Osteocyte (in vitro differentiated cells): ENCODE measurements at regions not wholly inside any gene's neighbourhood (a gene's known extent, or its start where the extent isn't known, plus 50 kb on each side); places are given as distances from the start of the nearest gene placed in this dataset.

ENCODE experiments used
- DNase-seq: peaks from one replicate; pipeline ENCODE4 v3.0.0; 2021; ENCODE audit warnings: mixed read lengths; ENCODE audit not compliant: unreplicated experiment; ENCODE audit errors: extremely low spot score
- H3K27ac Mint-ChIP-seq: one replicate; pipeline ENCODE4 v1.8.0; 2021; ENCODE audit warnings: mild to moderate bottlenecking, mixed read lengths; ENCODE audit not compliant: unreplicated experiment
- H3K27me3 Mint-ChIP-seq: one replicate; pipeline ENCODE4 v1.8.0; 2021; ENCODE audit warnings: mixed read lengths; ENCODE audit not compliant: unreplicated experiment
- H3K36me3 Mint-ChIP-seq: one replicate; pipeline ENCODE4 v1.8.0; 2021; ENCODE audit warnings: mixed read lengths; ENCODE audit not compliant: unreplicated experiment
- H3K4me1 Mint-ChIP-seq: one replicate; pipeline ENCODE4 v1.8.0; 2021; ENCODE audit warnings: mixed read lengths; ENCODE audit not compliant: unreplicated experiment
- H3K4me3 Mint-ChIP-seq: one replicate; pipeline ENCODE4 v1.8.0; 2021; ENCODE audit warnings: mild to moderate bottlenecking, moderate library complexity, mixed read lengths; ENCODE audit not compliant: unreplicated experiment
- H3K9me3 Mint-ChIP-seq: one replicate; pipeline ENCODE4 v1.8.0; 2021; ENCODE audit warnings: mixed read lengths; ENCODE audit not compliant: unreplicated experiment
- TF ChIP-seq, protein P1 (sequence below): fragments of 200-600 bp; sonication (generic); IDR thresholded peaks from 2 replicates; pipeline ENCODE4 v1.5.0; 2021; ENCODE audit warnings: antibody characterized with exemption, mild to moderate bottlenecking, moderate library complexity

DNA sequence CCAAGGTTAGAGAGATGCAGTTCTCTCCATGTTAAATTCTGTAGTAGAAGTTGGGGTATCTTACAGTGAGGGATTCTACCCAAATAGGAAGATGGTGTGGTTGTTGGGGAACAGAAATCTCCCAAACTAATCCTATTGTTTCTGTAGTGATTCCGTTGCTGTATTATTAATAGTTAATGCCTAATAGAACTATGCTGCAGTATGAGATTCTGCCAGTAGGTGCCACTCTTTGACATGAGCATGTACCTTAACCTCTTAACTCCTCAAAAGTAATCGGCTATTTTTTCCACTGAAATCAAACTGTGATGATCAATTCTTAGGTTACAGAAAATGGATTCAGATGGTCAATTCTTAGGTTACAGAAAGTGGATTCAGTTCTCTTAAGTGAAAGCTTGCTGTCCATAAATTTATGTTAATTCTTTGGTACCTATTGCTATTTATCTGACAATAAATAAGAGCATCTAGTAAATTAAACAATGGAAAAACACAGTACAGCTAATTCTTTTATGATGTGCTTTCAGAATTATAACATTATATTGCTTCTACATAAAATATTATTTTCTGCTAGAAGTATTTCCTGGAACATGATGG lies 97.9 kb upstream of the DLX2 start:
- H3K27ac Mint-ChIP-seq: no peak overlapping the region
- DNase-seq: no peak

DNA sequence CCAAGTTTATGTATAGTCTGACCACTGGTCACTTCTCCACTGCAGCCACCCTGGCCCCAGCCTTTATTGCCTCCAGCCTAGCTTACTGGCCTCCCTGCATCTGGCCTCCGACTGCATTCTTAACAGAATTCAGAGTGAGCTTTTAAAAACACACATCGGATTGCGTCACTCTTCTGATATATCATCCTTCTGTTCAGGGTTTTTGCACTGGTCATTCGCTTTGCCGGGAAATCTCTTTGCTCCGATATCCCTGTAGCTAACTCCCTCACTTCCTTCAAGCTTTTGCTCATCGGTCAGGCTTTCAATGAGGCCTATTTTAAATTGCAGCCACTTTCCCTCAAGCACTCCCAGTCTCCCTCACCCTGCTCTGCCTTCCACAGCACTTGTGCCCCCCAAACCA lies 101.6 kb upstream of the DLX2 start:
- Mint-ChIP-seq H3K4me1 (peaks cover 8% of the 10 kb centered on the region), H3K27me3 (no peaks in the 10 kb centered on the region), H3K36me3 (no peaks in the 10 kb centered on the region), H3K9me3 (no peaks in the 10 kb centered on the region), H3K27ac (no peak overlapping the region), H3K4me3 (no peak overlapping the region)
- TF ChIP-seq, protein P1, sequence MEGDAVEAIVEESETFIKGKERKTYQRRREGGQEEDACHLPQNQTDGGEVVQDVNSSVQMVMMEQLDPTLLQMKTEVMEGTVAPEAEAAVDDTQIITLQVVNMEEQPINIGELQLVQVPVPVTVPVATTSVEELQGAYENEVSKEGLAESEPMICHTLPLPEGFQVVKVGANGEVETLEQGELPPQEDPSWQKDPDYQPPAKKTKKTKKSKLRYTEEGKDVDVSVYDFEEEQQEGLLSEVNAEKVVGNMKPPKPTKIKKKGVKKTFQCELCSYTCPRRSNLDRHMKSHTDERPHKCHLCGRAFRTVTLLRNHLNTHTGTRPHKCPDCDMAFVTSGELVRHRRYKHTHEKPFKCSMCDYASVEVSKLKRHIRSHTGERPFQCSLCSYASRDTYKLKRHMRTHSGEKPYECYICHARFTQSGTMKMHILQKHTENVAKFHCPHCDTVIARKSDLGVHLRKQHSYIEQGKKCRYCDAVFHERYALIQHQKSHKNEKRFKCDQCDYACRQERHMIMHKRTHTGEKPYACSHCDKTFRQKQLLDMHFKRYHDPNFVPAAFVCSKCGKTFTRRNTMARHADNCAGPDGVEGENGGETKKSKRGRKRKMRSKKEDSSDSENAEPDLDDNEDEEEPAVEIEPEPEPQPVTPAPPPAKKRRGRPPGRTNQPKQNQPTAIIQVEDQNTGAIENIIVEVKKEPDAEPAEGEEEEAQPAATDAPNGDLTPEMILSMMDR: no peak
- no peak for DNase-seq

More for the DNA sequence above, 97.9 kb upstream of the DLX2 start:
- H3K36me3 Mint-ChIP-seq: no peaks in the 10 kb centered on the region
- TF ChIP-seq, protein P1: peak; percentile 38
- no peaks in the 10 kb centered on the region for H3K27me3 Mint-ChIP-seq
- no peak overlapping the region for H3K4me3 Mint-ChIP-seq
- peaks cover 3% of the 10 kb centered on the region for H3K9me3 Mint-ChIP-seq
- H3K4me1 Mint-ChIP-seq: no peaks in the 10 kb centered on the region

DNA sequence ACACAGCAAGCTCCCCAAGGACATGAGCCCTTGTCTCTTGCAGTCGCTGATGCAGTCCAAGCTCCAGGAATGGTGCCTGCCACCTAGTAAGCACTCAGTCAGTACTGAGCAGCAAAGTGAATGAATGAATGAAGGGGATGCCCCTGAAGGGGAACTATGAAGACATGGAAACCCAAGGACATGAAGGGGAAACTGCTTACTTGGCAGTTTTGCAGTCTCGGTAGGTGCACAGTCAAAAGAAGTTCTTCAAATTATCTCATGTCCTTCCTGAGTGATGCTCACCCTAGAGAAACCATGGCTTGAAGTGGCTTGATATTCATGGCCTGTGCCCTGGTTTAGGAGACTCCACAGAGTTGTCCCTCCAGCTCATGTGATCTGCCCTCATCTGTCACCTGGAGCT lies 102.1 kb upstream of the DLX2 start:
- DNase-seq: no peak
- Mint-ChIP-seq H3K9me3 (no peaks in the 10 kb centered on the region), H3K36me3 (no peaks in the 10 kb centered on the region), H3K4me3 (no peak overlapping the region), H3K27ac (no peak overlapping the region), H3K4me1 (peaks cover 10% of the 10 kb centered on the region), H3K27me3 (no peaks in the 10 kb centered on the region)
- TF ChIP-seq, protein P1: no peak

- Mint-ChIP-seq H3K36me3 (no peaks in the 10 kb centered on the region), H3K4me1 (peaks cover 10% of the 10 kb centered on the region), H3K4me3 (no peak overlapping the region), H3K27me3 (no peaks in the 10 kb centered on the region), H3K27ac (no peak overlapping the region), H3K9me3 (no peaks in the 10 kb centered on the region)
- no peak for DNase-seq
- TF ChIP-seq, protein P1: no peak
These were observed 102.6 kb upstream of the DLX2 start for GRCh38 chr2:172205292-172205691.

- Mint-ChIP-seq H3K36me3 (no peaks in the 10 kb centered on the region), H3K27ac (no peak overlapping the region), H3K4me1 (peaks cover 10% of the 10 kb centered on the region), H3K9me3 (no peaks in the 10 kb centered on the region), H3K27me3 (no peaks in the 10 kb centered on the region), H3K4me3 (no peak overlapping the region)
- no peak for DNase-seq
- TF ChIP-seq, protein P1: no peak
These were observed 105.2 kb upstream of the DLX2 start for GRCh38 chr2:172207911-172208310.
